Activated T-helper 1 cell treated with anti-CD3 and anti-CD28 coated beads, Interleukin-12 subunit alpha, Interleukin-12 subunit beta, Interleukin-2, Interleukin-4 antibody, amounts not matched to agents 30 ng/mL and 10 ng/mL and 1 ng/mL, durations not matched to agents 14 hours and 24 hours and 36 hours (primary cell): ENCODE measurements at regions not wholly inside any gene's neighbourhood (a gene's known extent, or its start where the extent isn't known, plus 50 kb on each side); places are given as distances from the start of the nearest gene placed in this dataset.

Source experiments
- DNase-seq: peaks from one replicate; pipeline ENCODE4 v3.0.0; 2021; ENCODE audit warnings: low spot score
- H3K27ac Mint-ChIP-seq: one replicate; pipeline ENCODE4 v1.8.0; 2021; ENCODE audit warnings: mild to moderate bottlenecking, mixed read lengths
- H3K27me3 Mint-ChIP-seq: one replicate; pipeline ENCODE4 v1.8.0; 2022; ENCODE audit warnings: mild to moderate bottlenecking, moderate library complexity, mixed read lengths; ENCODE audit not compliant: insufficient read depth
- H3K36me3 Mint-ChIP-seq: one replicate; pipeline ENCODE4 v1.8.0; 2021; ENCODE audit warnings: low read depth, mixed read lengths
- H3K4me1 Mint-ChIP-seq: one replicate; pipeline ENCODE4 v1.8.0; 2021; ENCODE audit warnings: low read depth, mixed read lengths
- H3K4me3 Mint-ChIP-seq: one replicate; pipeline ENCODE4 v1.8.0; 2021; ENCODE audit warnings: mild to moderate bottlenecking, moderate library complexity, mixed read lengths
- H3K9me3 Mint-ChIP-seq: one replicate; pipeline ENCODE4 v1.8.0; 2021; ENCODE audit warnings: mixed read lengths
- intact Hi-C: fragments of 100-400 bp; cut with micrococcal nuclease; formaldehyde crosslinking; loops from one replicate; pipeline ENCODE4 v1.15.1; 2024

GRCh38 chr1:99580451-99580850 lies 65.5 kb upstream of the PALMD start:
- DNase-seq: no peak
- H3K9me3 Mint-ChIP-seq: no peaks in the 10 kb centered on the region
- no peaks in the 10 kb centered on the region for H3K36me3 Mint-ChIP-seq
- H3K27me3 Mint-ChIP-seq: peaks cover 4% of the 10 kb centered on the region
- H3K4me3 Mint-ChIP-seq: no peak overlapping the region
- no peak overlapping the region for H3K27ac Mint-ChIP-seq
- no peaks in the 10 kb centered on the region for H3K4me1 Mint-ChIP-seq
- intact Hi-C loops: no loop called here

DNA sequence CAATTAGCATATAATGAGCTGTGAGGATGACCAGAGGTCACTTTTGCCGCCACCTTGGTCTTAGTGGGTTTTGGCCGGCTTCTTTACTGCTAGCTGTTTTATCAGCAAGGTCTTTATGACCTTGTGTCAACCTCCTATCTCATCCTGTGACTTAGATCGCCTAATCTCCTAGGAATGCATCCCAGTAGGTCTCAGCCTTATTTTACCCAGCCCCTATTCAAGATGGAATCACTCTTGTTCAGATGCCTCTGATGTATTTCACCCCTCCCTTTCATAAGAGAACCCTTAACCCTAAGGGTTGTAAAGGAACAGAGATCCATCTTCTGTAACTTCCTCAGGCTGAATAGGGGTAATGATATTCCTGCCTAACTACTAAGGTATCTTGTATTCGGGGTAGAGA lies 58.9 kb upstream of the PALMD start:
- Mint-ChIP-seq H3K27me3 (peaks cover 3% of the 10 kb centered on the region), H3K4me3 (no peak overlapping the region), H3K27ac (no peak overlapping the region), H3K9me3 (no peaks in the 10 kb centered on the region), H3K36me3 (no peaks in the 10 kb centered on the region), H3K4me1 (no peaks in the 10 kb centered on the region)
- intact Hi-C loops: no loop called here
- DNase-seq: no peak

DNA sequence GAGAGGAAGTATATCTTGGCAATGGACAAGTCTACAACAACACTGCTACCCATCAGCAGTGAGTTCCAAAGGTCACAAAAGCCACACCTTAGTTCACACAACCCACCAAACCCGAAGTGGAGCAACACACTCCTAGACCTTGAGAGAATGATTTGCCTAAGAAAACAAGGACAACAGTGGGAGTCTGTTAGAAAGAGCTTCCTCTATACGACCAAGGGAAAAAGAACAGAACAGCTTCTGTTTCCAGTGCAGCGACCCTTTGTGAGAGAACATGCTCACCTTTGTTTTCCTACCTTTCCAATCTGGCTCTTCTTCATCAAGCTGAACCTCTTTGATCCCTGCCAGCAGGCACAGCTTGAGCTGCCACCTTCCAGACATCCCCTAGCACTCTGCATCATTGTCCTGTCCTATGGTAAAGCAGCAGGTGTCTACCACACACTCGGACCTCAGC lies 56.7 kb upstream of the PALMD start:
- intact Hi-C loops: no loop called here
- H3K4me1 Mint-ChIP-seq: no peaks in the 10 kb centered on the region
- peaks cover 5% of the 10 kb centered on the region for H3K27me3 Mint-ChIP-seq
- H3K4me3 Mint-ChIP-seq: no peak overlapping the region
- DNase-seq: no peak
- H3K36me3 Mint-ChIP-seq: no peaks in the 10 kb centered on the region
- H3K9me3 Mint-ChIP-seq: no peaks in the 10 kb centered on the region
- no peak overlapping the region for H3K27ac Mint-ChIP-seq

GRCh38 chr1:99590578-99591209 lies 55.2 kb upstream of the PALMD start:
- Mint-ChIP-seq H3K4me1 (no peaks in the 10 kb centered on the region), H3K9me3 (no peaks in the 10 kb centered on the region), H3K27ac (no peak overlapping the region), H3K4me3 (no peak overlapping the region), H3K27me3 (peaks cover 5% of the 10 kb centered on the region), H3K36me3 (no peaks in the 10 kb centered on the region)
- no peak for DNase-seq
- intact Hi-C loops: no loop called here

GRCh38 chr1:99591886-99592285 lies 54.0 kb upstream of the PALMD start:
- no peaks in the 10 kb centered on the region for H3K9me3 Mint-ChIP-seq
- no peak for DNase-seq
- peaks cover 3% of the 10 kb centered on the region for H3K27me3 Mint-ChIP-seq
- H3K4me1 Mint-ChIP-seq: no peaks in the 10 kb centered on the region
- no peaks in the 10 kb centered on the region for H3K36me3 Mint-ChIP-seq
- intact Hi-C loops: no loop called here
- H3K4me3 Mint-ChIP-seq: no peak overlapping the region
- no peak overlapping the region for H3K27ac Mint-ChIP-seq

GRCh38 chr1:99594205-99594604 lies 51.7 kb upstream of the PALMD start:
- intact Hi-C loops: no loop called here
- Mint-ChIP-seq H3K27ac (no peak overlapping the region), H3K4me3 (no peak overlapping the region), H3K4me1 (no peaks in the 10 kb centered on the region), H3K9me3 (no peaks in the 10 kb centered on the region), H3K36me3 (no peaks in the 10 kb centered on the region), H3K27me3 (peaks cover 3% of the 10 kb centered on the region)
- DNase-seq: no peak

DNA sequence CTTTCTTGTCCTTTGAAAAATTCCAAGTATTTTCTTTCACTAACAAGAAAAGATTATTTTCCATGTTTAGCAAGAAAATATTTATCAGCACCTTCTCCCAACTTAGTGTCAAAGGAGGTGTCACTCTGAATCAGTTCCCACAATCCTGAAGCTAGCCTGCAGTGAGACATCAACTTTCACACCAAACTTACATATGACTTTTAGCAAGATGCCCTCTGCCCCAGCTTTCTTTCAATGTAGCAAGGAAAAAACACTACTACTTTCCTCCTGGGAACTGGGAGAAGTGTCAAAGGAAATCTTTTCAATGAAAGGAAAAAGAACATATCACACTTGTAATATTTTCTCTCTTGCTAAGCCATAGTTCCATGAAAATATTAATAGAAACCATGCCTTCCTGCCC lies 50.9 kb upstream of the PALMD start:
- no peak overlapping the region for H3K27ac Mint-ChIP-seq
- intact Hi-C loops: no loop called here
- H3K36me3 Mint-ChIP-seq: no peaks in the 10 kb centered on the region
- no peak overlapping the region for H3K4me3 Mint-ChIP-seq
- no peak for DNase-seq
- no peaks in the 10 kb centered on the region for H3K9me3 Mint-ChIP-seq
- H3K4me1 Mint-ChIP-seq: no peaks in the 10 kb centered on the region
- peaks cover 3% of the 10 kb centered on the region for H3K27me3 Mint-ChIP-seq

- Mint-ChIP-seq H3K27me3 (peaks cover 3% of the 10 kb centered on the region), H3K27ac (no peak overlapping the region), H3K9me3 (no peaks in the 10 kb centered on the region), H3K36me3 (no peaks in the 10 kb centered on the region), H3K4me1 (no peaks in the 10 kb centered on the region), H3K4me3 (no peak overlapping the region)
- intact Hi-C loops: no loop called here
- DNase-seq: no peak
Observed at GRCh38 chr1:99595441-99595840, 50.5 kb upstream of the PALMD start.
